H1 (cell line): ENCODE measurements at regions not wholly inside any gene's neighbourhood (a gene's known extent, or its start where the extent isn't known, plus 50 kb on each side); places are given as distances from the start of the nearest gene placed in this dataset.

Experiments
- CTCF ChIA-PET: fragments of 300-600 bp; sonication (Branson Sonifier 250); formaldehyde crosslinking; loops from one replicate; lab custom pipeline; 2021; ENCODE audit not compliant: partially characterized antibody; lab: Charles Lee
- POLR2A ChIA-PET: fragments of 300-600 bp; sonication (Branson Sonifier 250); formaldehyde crosslinking; loops from one replicate; lab custom pipeline; 2021; ENCODE audit warnings: inconsistent platforms; ENCODE audit not compliant: partially characterized antibody; lab: Charles Lee
- DNase-seq, 2 experiments: peaks; one replicate each; pipeline versions ENCODE4 v3.0.0 to v3.0.0-alpha.2; 2010 to 2022; ENCODE audit warnings: low spot score in 2 of 2, low read depth in 1 of 2, mixed read lengths in 1 of 2
- FAIRE-seq: peaks from 2 replicates; lab custom pipeline; 2011; peaks lifted over from hg19 to GRCh38; lab: Jason Lieb, UNC
- H2AFZ ChIP-seq: 2 replicates; pipeline ENCODE4 v1.8.1; 2012; ENCODE audit warnings: low read length, inconsistent platforms
- H2AK5ac ChIP-seq: 2 replicates; pipeline ENCODE4 v1.6.1; 2013; ENCODE audit warnings: low read depth, low read length
- H2BK120ac ChIP-seq: replicated peaks from 2 replicates; pipeline ENCODE3; 2013; ENCODE audit warnings: low read depth, low read length, inconsistent platforms
- H2BK12ac ChIP-seq: 2 replicates; pipeline ENCODE4 v1.6.1; 2013; ENCODE audit warnings: low read depth, low read length
- H2BK15ac ChIP-seq: 2 replicates; pipeline ENCODE4 v1.6.1; 2013; ENCODE audit warnings: low read length
- H2BK20ac ChIP-seq: 2 replicates; pipeline ENCODE4 v1.6.1; 2013; ENCODE audit warnings: low read length
- H2BK5ac ChIP-seq: 2 replicates; pipeline ENCODE4 v1.6.1; 2013; ENCODE audit warnings: low read depth, low read length
- H3K14ac ChIP-seq: 2 replicates; pipeline ENCODE4 v1.6.1; 2013; ENCODE audit warnings: inconsistent platforms; ENCODE audit not compliant: insufficient read length
- H3K18ac ChIP-seq: 2 replicates; pipeline ENCODE4 v1.6.1; 2013; ENCODE audit warnings: low read length; ENCODE audit errors: extremely low read depth
- H3K23ac ChIP-seq: 2 replicates; pipeline ENCODE4 v1.6.1; 2013; ENCODE audit warnings: inconsistent platforms; ENCODE audit not compliant: insufficient read length
- H3K23me2 ChIP-seq: 2 replicates; pipeline ENCODE4 v1.6.1; 2013; ENCODE audit warnings: low read depth, low read length
- H3K27ac ChIP-seq: 2 replicates; pipeline ENCODE4 v1.6.1; 2011; ENCODE audit warnings: low read depth, low read length, inconsistent platforms
- H3K27me3 ChIP-seq, 4 experiments: replicated peaks in 1 of 4; 1 replicate in 1 of 4; 2 replicates in 3 of 4; pipeline versions ENCODE4 v1.6.1 to v1.8.1; 2011 to 2013; ENCODE audit warnings: low read length in 3 of 4, mild to moderate bottlenecking in 3 of 4, inconsistent platforms in 2 of 4, mixed read lengths in 2 of 4, moderate library complexity in 1 of 4; ENCODE audit not compliant: control insufficient read depth in 3 of 4, insufficient read depth in 3 of 4; ENCODE audit errors: extremely low read depth in 1 of 4
- H3K36me3 ChIP-seq, 4 experiments: 2 replicates each; pipeline versions ENCODE4 v1.6.1 to v1.8.1; 2011 to 2013; ENCODE audit warnings: mild to moderate bottlenecking in 4 of 4, low read length in 3 of 4, moderate library complexity in 2 of 4, control low read depth in 1 of 4, inconsistent platforms in 1 of 4; ENCODE audit not compliant: insufficient read depth in 4 of 4, control insufficient read depth in 2 of 4
- H3K4ac ChIP-seq: replicated peaks from 2 replicates; pipeline ENCODE3; 2013; ENCODE audit warnings: low read length, low read depth, mixed read lengths, inconsistent platforms; ENCODE audit not compliant: insufficient read length
- H3K4me1 ChIP-seq, 4 experiments: replicated peaks in 1 of 4; 1 replicate in 1 of 4; 2 replicates in 3 of 4; pipeline versions ENCODE4 v1.6.1 to v1.8.1; 2011 to 2013; ENCODE audit warnings: low read length in 3 of 4, inconsistent platforms in 2 of 4, mixed read lengths in 1 of 4; ENCODE audit not compliant: insufficient read depth in 4 of 4, control insufficient read depth in 3 of 4
- H3K4me2 ChIP-seq, 2 experiments: 2 replicates each; pipeline versions ENCODE4 v1.6.1 to v1.8.1; 2011 to 2013; ENCODE audit warnings: low read depth in 2 of 2, low read length in 2 of 2, control low read depth in 1 of 2, inconsistent platforms in 1 of 2, mild to moderate bottlenecking in 1 of 2; ENCODE audit not compliant: insufficient read depth in 1 of 2
- H3K4me3 ChIP-seq, 4 experiments: fragments of 200-600, 300-600 bp in 1 of 4; sonication (generic), shearing (Covaris generic), sonication (Bioruptor Twin) in 1 of 4; 2 replicates each; pipeline versions ENCODE4 v1.5.1 to v1.8.1; 2011 to 2016; ENCODE audit warnings: low read length in 4 of 4, low read depth in 3 of 4, control low read depth in 2 of 4, inconsistent platforms in 2 of 4, mild to moderate bottlenecking in 2 of 4, mixed read lengths in 1 of 4, moderate library complexity in 1 of 4; ENCODE audit not compliant: insufficient read depth in 2 of 4; ENCODE audit errors: extremely low read depth in 1 of 4
- H3K56ac ChIP-seq: replicated peaks from 2 replicates; pipeline ENCODE3; 2013; ENCODE audit warnings: low read depth, mild to moderate bottlenecking, mixed read lengths, low read length, inconsistent platforms; ENCODE audit not compliant: insufficient read length
- H3K79me1 ChIP-seq: 2 replicates; pipeline ENCODE4 v1.6.1; 2013; ENCODE audit warnings: low read depth, low read length, control low read depth
- H3K79me2 ChIP-seq, 2 experiments: 2 replicates each; pipeline versions ENCODE4 v1.6.1 to v1.8.1; 2012 to 2013; ENCODE audit warnings: low read length in 2 of 2, mild to moderate bottlenecking in 2 of 2, inconsistent platforms in 1 of 2; ENCODE audit not compliant: insufficient read depth in 2 of 2, control insufficient read depth in 1 of 2
- H3K9ac ChIP-seq, 4 experiments: replicated peaks in 1 of 4; 1 replicate in 1 of 4; 2 replicates in 3 of 4; pipeline versions ENCODE4 v1.6.1 to v1.8.1; 2011 to 2013; ENCODE audit warnings: low read depth in 3 of 4, low read length in 3 of 4, control low read depth in 2 of 4, mild to moderate bottlenecking in 2 of 4, moderate library complexity in 2 of 4, inconsistent platforms in 1 of 4; ENCODE audit errors: extremely low read depth in 1 of 4
- H3K9me3 ChIP-seq, 2 experiments: 2 replicates each; pipeline versions ENCODE4 v1.6.1 to v1.8.1; 2012 to 2013; ENCODE audit warnings: mild to moderate bottlenecking in 2 of 2, moderate library complexity in 2 of 2, control low read depth in 1 of 2, inconsistent platforms in 1 of 2, low read depth in 1 of 2, low read length in 1 of 2, mixed read lengths in 1 of 2; ENCODE audit not compliant: insufficient read depth in 2 of 2
- H4K20me1 ChIP-seq, 2 experiments: replicated peaks in 1 of 2; 2 replicates each; pipeline versions ENCODE3 to v1.8.1; 2011 to 2013; ENCODE audit warnings: inconsistent platforms in 2 of 2, low read length in 2 of 2, mild to moderate bottlenecking in 1 of 2; ENCODE audit not compliant: insufficient read depth in 2 of 2, control insufficient read depth in 1 of 2
- H4K5ac ChIP-seq: 2 replicates; pipeline ENCODE4 v1.6.1; 2013; ENCODE audit warnings: low read length, low read depth, mixed read lengths, inconsistent platforms; ENCODE audit not compliant: insufficient read length
- H4K8ac ChIP-seq: 2 replicates; pipeline ENCODE4 v1.8.0; 2013; ENCODE audit warnings: mild to moderate bottlenecking, moderate library complexity, low read length, inconsistent platforms; ENCODE audit not compliant: insufficient read depth; ENCODE audit errors: extremely low read depth
- H4K91ac ChIP-seq: replicated peaks from 2 replicates; pipeline ENCODE3; 2013; ENCODE audit warnings: low read length, mixed read lengths, inconsistent platforms; ENCODE audit not compliant: insufficient read length
- BCL11A ChIP-seq, 2 experiments: IDR thresholded peaks; one replicate each; pipeline ENCODE4 v1.6.1; 2011; ENCODE audit warnings: low read depth in 2 of 2, low read length in 2 of 2, mild to moderate bottlenecking in 2 of 2
- CBX8 ChIP-seq: fragments of 300-800, 300-1000 bp; sonication (generic); IDR thresholded peaks from 2 replicates; pipeline ENCODE4 v1.7.1; 2016; ENCODE audit warnings: low read depth, low read length, borderline replicate concordance
- SIN3A ChIP-seq, 2 experiments: IDR thresholded peaks in 1 of 2; conservative IDR thresholded peaks in 1 of 2; 2 replicates each; pipeline ENCODE4 v1.6.1; 2011 to 2012; ENCODE audit warnings: low read length in 2 of 2, improper control_type of control experiment in 1 of 2, low read depth in 1 of 2, mild to moderate bottlenecking in 1 of 2
- SRF ChIP-seq: IDR thresholded peaks from 2 replicates; pipeline ENCODE4 v1.6.1; 2011; ENCODE audit warnings: mild to moderate bottlenecking, low read depth, low read length, moderate library complexity
- SUZ12 ChIP-seq: fragments of 200-600 bp; sonication (generic); IDR thresholded peaks from 2 replicates; pipeline ENCODE4 v1.6.1; 2012; ENCODE audit warnings: mild to moderate bottlenecking, inconsistent platforms, low read length, moderate library complexity, mixed read lengths
- WGBS, 2 experiments: shearing (Covaris generic) in 1 of 2; methylation state at CpG; one replicate each; pipeline versions ENCODE4 v1.1.6 to v1.1.7; 2013 to 2015; ENCODE audit warnings: low lambda C conversion rate in 2 of 2, mixed read lengths in 2 of 2, inconsistent platforms in 1 of 2, low coverage in 1 of 2, missing lambda C conversion rate in 1 of 2; ENCODE audit not compliant: insufficient replicate concordance in 2 of 2, insufficient coverage in 1 of 2, insufficient read length in 1 of 2; ENCODE audit errors: extremely low coverage in 1 of 2, missing lambda C conversion rate in 1 of 2; 5-methylcytosine and 5-hydroxymethylcytosine counted together

- no peak overlapping the region for H2BK5ac ChIP-seq
- H3K23ac ChIP-seq, result no peak overlapping the region
- no peak overlapping the region for H3K18ac ChIP-seq
- H2BK15ac ChIP-seq, result no peak overlapping the region
- WGBS, 2 experiments, result 94% methylated on average over 2 of the region's 2 CpGs; no CpG with 5 or more reads in 1 of the 2 experiments
- no peak overlapping the region for H3K4me2 ChIP-seq
- no peak overlapping the region for H3K4ac ChIP-seq
- no peak overlapping the region for H3K27ac ChIP-seq
- no peak overlapping the region for H4K91ac ChIP-seq
- no peaks in the 10 kb centered on the region for H3K79me1 ChIP-seq
- H2AK5ac ChIP-seq, result no peak overlapping the region
- H3K79me2 ChIP-seq, result no peaks in the 10 kb centered on the region
- no peak overlapping the region for H3K14ac ChIP-seq
- H4K5ac ChIP-seq, result no peak overlapping the region
- H3K4me3 ChIP-seq, result no peak overlapping the region
- H2BK20ac ChIP-seq, result no peak overlapping the region
- H3K56ac ChIP-seq, result no peak overlapping the region
- no peak overlapping the region for H2BK12ac ChIP-seq
- H4K20me1 ChIP-seq, result no peaks in the 10 kb centered on the region
- H3K23me2 ChIP-seq, result no peaks in the 10 kb centered on the region
- no peaks in the 10 kb centered on the region for H3K27me3 ChIP-seq
- no peak for FAIRE-seq
- no peaks in the 10 kb centered on the region for H3K9me3 ChIP-seq
- CTCF ChIA-PET, result interaction anchor here (1.5 kb wide), 1 partner anchor 20 kb away, joined by 4 read pairs; no protein-coding TSS in a partner anchor
- H3K36me3 ChIP-seq, result no peaks in the 10 kb centered on the region; a peak in 1 of 8 replicates
- POLR2A ChIA-PET, result no interaction called here
- TF ChIP-seq BCL11A (IDR thresholded peaks at IDR 0.05; ENCODE audit: low read depth in 2 of 2, low read length in 2 of 2) (no peak), SIN3A (conservative IDR thresholded peaks at IDR 0.05 in 1 of 2, IDR thresholded peaks at IDR 0.05 in 1 of 2; ENCODE audit: low read depth in 1 of 2, low read length in 2 of 2) (no peak), SUZ12 (no peak), SRF (no peak), CBX8 (no peak)
- TF ChIP-seq, all 59 proteins: peak for 0
- Histone ChIP-seq H4K8ac (no peak overlapping the region), H3K4me1 (0 out of 7 replicates have a peak, but pooled peaks cover 0 to 3% (median 0%) of the 10 kb centered on the region in 4 experiments), H2AFZ (no peak overlapping the region), H3K9ac (no peak overlapping the region), H2BK120ac (no peak overlapping the region)
- DNase-seq, result no peak
These were observed 210.6 kb downstream of the ARL4A start for GRCh38 chr7:12898004-12898403.
